GM21825 (cell line): ENCODE measurements at regions not wholly inside any gene's neighbourhood (a gene's known extent, or its start where the extent isn't known, plus 50 kb on each side); places are given as distances from the start of the nearest gene placed in this dataset.

Experiments used
- ATAC-seq: cut with Tn5 transposase; IDR thresholded peaks from one replicate; pipeline ENCODE4 v1.9.1; 2021; ENCODE audit warnings: mild to moderate bottlenecking, moderate library complexity; ENCODE audit not compliant: unreplicated experiment

DNA sequence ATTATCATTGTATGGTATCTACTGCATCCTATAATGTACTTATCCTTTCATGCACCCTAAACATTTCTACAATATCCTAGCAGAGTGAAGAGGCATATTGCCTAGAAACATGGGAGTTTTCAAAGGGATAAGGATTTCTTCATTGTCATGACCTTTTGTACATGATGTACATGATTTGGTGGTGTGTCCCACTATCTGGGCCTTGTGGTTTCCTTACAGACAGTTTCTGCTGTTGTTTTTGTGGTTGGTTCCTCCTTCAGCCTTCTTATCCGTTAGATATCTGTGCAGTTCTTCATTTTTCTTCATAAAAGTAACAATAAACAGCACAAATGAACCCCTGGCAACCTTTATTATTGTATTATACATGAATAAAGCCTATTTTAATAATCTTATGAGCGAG, 70.4 kb upstream of the BACH1 start:
- ATAC-seq, result no peak

DNA sequence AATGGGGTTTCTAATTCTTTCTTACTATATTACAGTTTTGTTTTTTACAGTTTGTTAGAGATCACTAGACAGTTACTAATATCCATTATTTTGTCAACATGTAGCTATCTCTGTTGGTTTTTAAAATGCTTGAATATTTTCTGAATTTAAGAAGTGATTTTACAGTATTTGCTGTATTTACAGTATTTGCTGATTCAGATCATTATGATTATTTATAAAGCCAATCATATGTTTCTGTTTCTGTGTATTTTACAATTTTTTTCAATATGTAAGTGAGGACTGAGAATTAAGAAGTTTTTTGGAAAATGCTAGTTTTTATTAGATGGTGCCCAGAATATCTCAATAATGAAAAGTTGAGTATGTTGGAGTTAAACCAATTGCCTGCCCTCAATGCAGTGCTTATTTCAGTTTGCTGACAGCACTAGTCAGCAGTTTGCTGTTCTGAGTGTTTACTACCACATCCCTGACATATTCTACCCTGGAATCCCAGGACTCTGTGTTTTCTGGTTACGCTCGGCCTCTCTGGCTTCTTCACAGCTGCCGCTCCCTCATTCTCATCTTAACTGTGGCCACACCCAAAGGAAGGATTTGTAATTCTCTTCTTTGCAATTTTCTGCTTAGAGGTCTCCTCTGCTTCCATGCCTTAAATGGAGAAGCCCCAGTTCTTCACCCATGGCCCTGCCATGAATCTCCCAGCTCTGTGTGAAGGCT, 68.0 kb upstream of the BACH1 start:
- ATAC-seq, result no peak

DNA sequence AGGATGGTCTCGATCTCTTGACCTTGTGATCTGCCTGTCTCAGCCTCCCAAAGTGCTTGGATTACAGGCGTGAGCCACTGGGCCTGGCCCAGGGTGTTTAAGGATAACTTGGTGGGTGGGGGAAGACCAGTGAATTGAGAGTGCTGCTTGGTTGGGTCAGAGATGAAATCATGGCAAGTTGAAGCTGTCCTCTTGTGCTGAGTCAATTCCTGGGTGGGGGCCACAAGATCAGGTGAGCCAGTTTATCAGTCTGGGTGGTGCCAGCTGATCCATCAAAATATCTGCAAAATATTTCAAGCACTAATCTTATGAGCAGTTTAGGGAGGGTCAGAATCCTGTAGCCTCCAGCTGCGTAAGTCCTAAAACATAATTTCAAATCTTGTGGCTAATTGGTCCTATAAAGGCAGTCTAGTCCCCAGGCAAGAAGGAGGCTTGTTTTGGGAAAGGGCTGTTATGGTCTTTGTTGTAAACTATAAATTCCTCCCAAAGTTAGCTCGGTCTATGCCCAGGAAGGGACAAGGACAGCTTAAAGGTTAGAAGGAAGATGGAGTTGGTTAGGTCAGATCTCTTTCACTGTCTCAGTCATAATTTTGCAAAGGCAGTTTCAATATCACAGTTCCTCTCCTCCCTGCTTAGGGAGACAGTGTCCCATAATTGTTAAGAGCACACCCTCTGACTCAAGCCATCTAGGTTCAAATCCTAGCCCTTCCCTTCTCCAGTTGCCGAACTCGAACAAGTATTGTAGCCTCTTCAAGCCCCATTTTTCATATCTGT, 66.8 kb upstream of the BACH1 start:
- no peak for ATAC-seq

DNA sequence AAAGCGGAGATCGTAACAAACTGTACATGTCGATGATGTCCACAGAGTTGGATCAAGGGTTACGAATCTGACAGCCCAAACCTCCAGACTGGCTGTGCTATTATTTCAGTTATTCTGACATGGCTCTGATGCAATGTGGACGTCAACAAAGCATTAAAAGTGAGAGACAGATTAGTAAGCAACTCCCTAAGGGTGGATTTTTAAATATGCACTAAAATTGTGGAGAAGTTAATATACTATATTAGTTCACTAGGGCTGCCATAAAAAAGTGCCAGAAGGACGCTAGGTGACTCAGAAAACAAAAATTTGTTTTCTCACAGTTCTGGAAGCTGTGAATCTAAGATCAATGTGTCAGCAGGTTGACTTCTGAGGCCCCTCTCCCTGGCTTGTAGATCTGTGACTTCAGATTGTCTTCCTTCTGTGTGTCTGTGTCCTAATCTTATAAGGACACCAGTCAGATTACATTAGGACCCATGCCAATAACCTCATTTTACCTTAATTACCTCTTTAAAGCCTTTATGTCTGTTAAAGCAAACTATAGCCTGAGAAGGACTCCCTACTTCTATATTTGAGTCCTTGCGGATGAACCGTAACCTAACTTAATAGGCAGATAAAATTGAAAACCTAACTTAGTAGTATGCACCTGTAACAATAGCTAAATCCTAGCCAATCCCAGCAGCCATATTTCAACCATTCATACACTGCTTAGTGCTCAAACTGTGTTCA, 66.0 kb upstream of the BACH1 start:
- ATAC-seq, result no peak

DNA sequence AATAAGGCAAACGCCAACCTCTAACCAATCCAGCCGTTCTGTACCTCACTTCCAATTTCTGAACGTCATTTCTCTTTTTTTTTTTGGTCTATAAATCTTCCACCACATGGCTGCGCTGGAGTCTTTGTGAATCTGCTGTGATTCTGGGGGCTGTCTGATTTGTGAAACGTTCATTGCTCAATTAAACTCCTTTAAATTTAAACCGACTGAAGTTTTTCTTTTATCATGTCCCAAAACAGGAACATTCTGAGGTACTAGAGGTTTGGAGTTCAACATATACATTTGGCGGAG, 65.5 kb upstream of the BACH1 start:
- peak; percentile 6 for ATAC-seq

DNA sequence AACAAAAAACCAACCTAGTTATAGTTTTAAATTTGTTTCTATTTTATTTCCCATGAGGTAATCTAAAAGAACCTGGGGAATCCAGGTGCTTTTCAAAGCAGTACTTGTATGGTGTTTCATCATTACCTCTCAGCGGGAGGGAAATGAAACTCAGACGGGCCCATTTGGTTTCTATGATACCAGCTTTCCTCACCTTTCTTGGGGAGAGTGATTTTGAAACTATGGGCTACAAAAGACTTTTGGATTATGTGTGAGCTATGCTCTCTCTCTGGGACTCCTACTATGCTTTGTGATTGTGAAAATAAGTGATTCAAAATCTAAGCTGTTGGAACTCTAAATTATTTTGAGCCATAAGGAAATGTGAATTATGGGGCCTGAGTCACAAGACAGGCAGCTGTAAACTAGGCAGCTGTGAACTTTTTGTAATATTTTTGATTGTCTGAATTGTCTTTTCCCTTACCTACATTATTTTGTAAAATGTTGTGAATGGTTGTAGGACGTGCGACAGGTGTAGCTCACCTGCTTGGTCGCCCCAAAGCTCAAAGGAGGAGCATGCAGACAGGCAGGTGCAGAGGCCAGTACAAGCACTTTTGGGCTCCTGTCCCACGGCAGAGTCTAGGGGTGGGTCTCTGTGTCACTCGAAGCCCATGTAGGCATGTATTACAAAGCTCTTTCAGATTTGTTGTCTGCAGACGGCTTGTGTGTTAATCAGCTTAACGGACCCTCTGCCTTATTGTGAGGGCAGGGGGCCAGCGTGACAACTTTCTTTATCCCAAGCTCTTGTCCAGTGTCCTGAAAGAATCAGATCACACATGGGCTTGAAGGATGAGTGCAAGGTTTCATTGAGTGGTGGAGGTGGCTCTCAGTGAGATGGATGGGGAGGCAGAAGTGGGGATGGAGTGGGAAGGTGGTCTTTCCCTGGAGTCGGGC, 64.8 kb upstream of the BACH1 start:
- peak; percentile 53 for ATAC-seq

DNA sequence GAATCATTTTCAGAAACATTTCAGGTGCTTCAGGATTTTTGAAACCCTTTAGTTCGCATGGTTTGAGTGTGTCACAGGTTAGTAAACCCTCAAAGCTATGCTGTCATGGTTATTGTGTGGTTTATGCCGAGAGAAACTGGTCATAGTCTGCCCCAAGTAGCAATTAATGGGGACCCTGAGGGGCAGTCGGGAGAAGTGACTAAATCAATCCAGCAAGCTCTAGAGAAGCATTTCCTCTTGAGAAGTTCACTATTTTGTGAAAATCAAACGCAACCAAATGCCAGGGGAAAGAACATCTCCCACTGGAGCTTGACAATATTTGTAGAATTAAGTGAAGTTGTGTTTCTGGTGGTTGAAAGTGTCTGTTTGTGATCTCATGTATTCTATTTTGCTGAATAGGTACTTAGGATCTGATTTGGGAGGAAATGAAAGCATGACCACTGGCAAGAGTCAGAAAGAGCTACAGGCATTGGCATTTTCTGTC, 63.0 kb upstream of the BACH1 start:
- peak; percentile 51 for ATAC-seq

DNA sequence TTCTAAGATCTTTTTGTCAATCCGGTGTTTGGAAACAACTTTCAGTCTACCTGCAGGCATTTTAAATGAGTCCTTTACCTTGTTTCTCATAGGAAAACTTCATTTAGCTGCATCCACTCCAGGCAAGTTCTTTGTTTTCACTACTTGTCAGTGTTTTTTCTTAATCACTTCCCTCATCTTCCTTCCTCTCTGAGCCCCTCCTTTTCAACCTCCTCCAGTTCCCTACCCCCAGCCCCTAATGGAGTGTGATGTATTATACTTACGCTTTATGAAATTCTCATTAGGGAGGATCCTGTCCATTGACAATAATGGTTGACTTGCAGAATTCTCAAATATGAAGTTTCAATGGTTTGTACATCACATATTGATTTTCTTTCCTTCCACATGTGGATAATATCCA, 62.5 kb upstream of the BACH1 start:
- no peak for ATAC-seq

DNA sequence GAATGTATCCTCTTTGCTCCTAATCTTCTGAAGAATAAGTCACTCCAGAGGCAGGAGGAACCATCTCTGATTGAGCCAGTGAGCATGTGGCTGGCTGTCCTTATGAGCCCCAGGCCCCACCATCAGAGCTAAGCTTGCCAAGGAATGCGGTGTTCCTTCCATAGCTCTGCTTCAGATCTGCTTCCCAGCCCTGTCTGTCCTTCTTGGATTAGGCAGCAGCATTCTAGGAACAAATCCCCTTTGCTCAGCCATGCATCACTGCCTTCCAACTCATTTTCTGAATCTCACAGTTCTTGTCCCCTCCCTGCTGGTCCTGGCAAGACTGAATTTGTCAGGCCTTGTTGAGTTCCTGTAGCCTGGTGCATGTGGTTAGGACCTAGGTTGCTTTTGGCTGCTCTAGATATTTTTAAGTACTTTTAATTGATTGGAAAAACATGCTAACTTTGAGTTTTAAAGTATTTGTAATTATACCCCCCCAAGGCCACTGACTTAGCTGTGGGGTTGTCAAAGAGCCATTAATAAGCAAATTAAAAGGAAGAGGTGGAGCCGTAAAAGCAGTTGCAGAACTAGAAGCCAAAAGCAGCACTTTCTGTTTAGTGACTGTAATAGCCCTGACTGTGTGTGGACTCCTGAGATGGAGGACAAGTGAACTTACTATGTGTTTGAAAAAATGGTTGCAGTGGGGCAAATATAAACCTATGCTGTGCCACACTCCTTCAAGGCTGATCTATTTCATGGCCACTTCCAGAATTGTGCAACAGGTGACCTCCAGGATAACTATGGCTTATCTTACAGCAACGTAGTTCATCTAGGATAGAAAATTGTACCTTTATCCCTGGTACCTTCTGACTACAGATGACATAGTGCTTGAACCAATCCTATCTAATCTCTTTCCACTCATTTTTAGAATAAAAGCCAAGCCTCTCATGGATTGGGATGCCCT, 61.3 kb upstream of the BACH1 start:
- ATAC-seq, result no peak

DNA sequence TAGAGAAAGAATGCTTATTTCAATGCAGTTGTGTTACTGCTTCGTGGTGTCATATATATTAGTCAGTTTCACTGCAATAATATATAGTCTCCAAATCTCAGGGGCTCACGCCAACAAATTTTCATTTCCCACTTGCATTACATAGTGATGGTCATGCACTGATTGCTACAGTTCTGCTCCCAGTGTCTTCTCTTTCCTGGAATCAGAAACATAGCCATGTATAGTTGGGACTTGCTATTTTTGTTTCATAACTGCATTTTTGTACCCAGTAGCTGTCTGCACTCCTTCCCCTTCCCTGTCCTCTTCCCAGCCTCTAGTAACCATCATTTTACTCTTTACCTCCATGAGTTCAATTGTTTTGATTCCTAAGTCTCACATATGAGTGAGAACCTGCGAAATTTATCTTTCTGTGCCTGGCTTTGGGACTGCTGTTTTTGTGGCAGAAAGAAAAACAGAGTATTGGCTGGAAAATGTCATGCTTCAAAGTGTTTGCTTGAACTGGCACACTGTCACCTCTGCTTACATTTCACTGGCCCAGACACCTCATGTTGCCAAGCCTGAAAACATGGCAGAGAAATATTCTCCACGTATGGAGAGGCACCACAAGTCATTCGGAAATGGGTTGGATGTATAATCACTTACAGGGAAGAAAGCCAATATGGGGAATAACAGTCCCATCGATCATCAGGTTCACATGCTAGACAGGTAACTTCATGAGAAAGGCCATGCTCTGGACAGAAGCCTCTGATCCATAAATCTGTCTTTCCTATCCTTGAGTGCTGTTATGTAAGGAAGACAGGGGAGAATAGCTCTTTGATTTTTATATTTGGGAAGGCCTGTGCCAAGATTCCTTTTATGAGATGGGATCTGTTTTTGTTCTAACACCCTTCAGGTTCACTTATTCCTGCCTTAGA, 60.4 kb upstream of the BACH1 start:
- no peak for ATAC-seq

DNA sequence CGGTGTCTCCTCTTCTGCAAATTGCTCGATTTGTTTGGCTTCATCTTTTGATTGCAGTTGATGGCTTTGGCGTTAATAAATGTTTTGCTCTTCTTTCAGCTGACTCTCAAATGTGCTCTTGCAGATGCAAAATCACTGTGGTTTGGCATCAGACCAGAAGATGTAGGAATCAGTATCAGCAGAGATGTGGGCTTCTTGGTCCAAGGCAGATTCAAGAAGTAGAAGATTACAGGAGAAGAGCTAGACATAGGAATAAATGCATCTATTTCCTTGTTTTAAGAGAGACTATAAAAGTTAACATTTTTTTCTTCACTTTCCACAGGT, 59.8 kb upstream of the BACH1 start:
- ATAC-seq, result no peak

DNA sequence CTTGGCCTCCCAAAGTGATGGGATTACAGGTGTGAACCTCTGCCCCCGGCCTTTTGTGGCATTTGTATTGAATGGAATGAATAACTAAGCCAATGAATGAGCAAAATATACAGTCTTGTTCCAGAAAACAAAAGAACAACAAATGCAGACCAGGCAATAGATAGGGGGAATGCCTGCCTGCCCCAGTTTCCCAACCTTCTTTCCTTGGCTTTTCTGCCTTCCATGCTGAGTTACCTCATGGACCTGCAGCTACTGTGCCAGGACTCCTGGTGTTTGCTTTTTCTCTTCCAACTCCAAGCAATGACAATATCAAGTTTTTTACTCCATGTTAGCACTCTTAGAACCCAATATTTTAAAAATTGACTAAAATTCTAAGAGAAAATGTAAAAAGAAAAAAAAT, 58.6 kb upstream of the BACH1 start:
- ATAC-seq, result no peak

DNA sequence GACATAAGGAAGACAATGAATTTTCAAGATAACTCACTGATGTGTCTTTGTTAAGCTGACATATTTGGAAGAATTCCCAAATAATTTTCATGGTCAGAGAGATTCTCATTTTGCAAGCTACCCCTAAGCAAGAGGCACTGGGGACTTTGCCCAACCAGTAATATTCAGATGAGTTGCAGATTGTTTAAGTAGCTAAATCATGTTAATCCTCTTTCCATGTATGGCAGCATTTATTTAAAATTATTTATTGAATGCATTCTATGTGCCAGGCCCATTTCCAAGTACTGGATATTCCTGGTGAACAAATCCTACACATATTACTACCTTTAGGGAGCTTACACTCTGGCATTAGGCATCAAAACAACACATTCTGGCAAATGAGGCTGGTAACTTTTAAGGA, 56.5 kb upstream of the BACH1 start:
- no peak for ATAC-seq

DNA sequence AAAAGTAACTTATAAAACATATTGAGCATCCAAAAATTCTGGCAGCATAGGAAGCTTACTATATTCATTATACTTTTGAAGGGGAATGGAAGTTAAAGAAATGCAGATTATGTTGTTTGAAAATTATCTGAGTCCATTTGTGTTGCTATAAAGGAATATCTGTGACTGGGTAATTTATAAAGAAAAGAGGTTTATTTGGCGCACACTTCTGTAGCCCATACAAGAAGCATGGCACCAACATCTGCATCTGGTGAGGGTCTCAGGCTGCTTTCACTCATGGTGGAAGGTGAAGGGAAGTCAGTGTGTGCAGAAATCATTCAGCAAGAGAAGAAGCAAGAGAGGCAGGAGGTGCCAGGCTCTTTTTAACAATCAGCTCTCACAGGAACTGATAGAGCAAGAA, 55.5 kb upstream of the BACH1 start:
- ATAC-seq, result no peak

DNA sequence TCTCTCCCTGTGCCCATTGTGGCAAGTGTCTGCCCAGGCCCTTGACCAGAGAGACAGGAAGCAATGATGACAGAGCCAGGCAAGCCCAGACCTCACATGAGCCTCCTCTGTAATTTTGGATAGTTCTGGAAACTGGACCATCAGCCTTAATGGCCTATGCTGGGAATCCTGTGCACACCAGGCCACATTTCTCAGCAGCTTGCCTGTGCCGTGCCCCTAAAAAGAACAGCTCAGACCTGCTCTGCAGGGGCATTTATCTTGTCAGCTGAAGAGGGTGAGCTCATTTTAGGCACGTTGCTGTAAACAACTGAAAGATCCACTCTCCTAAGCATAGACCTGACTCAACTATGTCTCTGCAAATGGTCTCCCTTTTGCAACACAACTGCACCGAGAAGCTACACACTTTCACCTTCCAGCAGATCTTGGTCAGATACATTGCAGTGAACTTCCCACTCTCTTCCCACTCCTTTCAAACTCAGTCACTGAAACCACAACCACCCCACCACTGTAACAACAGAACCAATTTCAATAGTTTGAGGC, 53.5 kb upstream of the BACH1 start:
- peak; percentile 57 for ATAC-seq

DNA sequence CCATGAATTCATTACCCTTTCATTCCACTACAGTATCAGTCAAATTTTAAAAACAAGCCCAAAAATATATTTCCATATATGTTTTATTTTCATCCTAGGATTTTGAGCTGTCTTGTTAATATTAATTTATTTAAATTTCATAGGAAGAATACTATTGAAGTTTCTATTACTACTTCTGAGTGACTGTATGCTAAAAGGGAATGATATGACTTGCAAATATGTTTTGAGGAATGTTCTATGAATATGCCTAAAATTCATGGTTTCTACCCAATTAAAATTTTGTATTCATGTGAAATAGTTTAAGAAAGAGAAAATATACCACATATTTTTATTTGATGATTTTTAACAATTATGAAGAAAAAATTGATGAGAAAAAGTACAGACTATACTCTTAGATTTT, 52.9 kb upstream of the BACH1 start:
- no peak for ATAC-seq

DNA sequence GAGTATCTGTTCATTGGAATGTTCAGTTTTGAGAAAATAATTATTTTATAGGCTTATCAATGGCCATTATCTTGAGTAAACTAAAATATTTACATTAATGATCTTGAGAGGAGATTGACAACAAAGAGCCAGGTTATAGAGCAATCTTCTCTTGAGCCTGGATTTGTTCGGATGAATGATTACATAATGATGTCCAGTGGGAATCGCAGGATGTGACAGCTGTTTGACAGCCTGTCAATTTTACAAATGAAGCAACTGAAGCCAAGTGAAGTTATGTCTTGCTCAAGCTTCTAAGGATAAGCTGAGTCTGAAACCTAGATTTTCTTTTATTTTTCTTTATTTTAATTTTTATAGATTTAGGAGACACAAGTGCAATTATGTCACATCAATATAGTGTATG, 52.1 kb upstream of the BACH1 start:
- ATAC-seq, result no peak

DNA sequence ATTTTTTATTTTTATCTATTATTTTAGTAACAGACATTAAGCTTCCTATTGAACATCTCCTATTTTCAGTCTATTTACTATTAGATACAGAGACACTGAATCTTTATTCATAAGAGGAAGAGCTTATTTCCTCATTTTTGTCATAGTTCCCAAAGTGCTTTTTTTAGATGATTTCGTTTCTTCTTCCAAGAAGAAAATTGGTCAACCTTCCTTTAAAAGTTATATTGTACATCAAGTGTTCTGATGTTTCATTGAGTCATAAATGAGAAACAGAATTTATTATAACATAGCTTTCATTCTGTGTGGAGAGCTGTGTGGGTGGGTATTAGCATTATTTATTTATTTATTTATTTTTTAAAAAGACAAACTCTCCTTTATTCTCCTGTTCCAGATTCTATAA, 50.6 kb upstream of the BACH1 start:
- no peak for ATAC-seq
